Tibial nerve (tissue), 4 donors: ENCODE measurements at regions not wholly inside any gene's neighbourhood (a gene's known extent, or its start where the extent isn't known, plus 50 kb on each side); places are given as distances from the start of the nearest gene placed in this dataset.

Experiments used
- CTCF ChIP-seq, 5 experiments: fragments of 200-600 bp in 3 of 5; fragments of 450-650 bp in 2 of 5; sonication (generic) in 3 of 5; IDR thresholded peaks; one replicate each; pipeline ENCODE4 v1.5.1; 2016 to 2019; ENCODE audit warnings: antibody characterized with exemption in 5 of 5, mild to moderate bottlenecking in 3 of 5, moderate library complexity in 2 of 5
- EP300 ChIP-seq, 2 donors: sonication (generic); formaldehyde crosslinking; IDR thresholded peaks; one replicate each; pipeline ENCODE4 v1.6.1; 2017; ENCODE audit warnings: antibody characterized with exemption in 2 of 2, mild to moderate bottlenecking in 1 of 2
- POLR2A ChIP-seq, 2 donors: fragments of 450-650 bp; IDR thresholded peaks; one replicate each; pipeline ENCODE4 v1.6.1; 2017; ENCODE audit warnings: antibody characterized with exemption in 2 of 2, mild to moderate bottlenecking in 2 of 2, moderate library complexity in 2 of 2

- TF ChIP-seq CTCF (IDR thresholded peaks at IDR 0.05) (no peak), EP300 (IDR thresholded peaks at IDR 0.05) (no peak), POLR2A (IDR thresholded peaks at IDR 0.05) (no peak)
These were observed 82.8 kb downstream of the DISP1 start for GRCh38 chr1:222897527-222898190.
